ENCODE measurements at regions not wholly inside any gene's neighbourhood (a gene's known extent, or its start where the extent isn't known, plus 50 kb on each side); places are given as distances from the start of the nearest gene placed in this dataset.

DNA sequence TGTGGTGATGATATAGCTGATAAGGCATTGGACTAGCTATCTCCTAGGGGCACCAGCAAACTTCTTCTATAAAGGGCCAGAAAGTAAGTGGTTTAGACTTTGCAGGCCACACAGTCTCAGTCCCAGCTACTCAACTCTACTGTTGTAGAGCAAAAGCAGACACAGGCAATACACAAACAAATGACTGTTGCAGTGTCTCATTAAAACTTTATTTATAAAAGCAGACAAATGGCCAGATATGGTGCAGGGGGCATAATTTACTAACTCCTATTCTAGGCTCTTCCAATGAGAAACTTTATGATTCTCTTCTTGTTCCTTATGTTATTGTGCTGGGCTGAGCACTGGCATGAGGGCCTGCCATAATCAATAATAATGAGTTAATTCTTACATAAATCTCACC, 176.8 kb upstream of the POU3F1 start:
- Histone ChIP-seq H3K4me2 (ENCODE audit: low read length) (no peak overlapping the region), H3K27ac (ENCODE audit: low read depth, low read length, poor library complexity, severe bottlenecking) (no peak overlapping the region), H2AFZ (ENCODE audit: low read length) (no peak overlapping the region)

DNA sequence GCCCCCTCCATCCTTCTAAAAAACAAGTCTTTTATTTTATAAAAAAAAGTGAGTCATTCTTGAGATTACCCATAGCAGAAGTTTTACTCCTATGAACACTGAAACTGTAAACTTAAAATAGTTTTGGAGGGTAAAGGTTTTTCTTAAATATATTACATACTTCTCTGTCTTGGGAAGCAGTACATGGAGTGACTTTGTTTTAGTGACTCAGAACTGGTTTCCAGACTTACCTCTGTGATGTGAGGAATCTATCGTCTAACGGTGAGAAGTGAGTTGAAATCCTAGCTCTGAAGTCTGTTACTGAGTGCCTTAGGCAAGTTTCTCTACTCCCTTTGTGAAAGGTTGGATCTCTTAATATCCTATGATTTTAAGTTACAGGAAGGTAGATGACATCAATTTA, 176.3 kb upstream of the POU3F1 start:
- no peaks in the 10 kb centered on the region for H3K36me3 ChIP-seq (ENCODE audit: insufficient read depth, low read length)
- no peak overlapping the region for H3K9ac ChIP-seq (ENCODE audit: low read length)
- no peaks in the 10 kb centered on the region for H3K9me2 ChIP-seq (ENCODE audit: low read depth, low read length)
- H3K4me1 ChIP-seq (ENCODE audit: insufficient read depth, low read length, severe bottlenecking), result no peaks in the 10 kb centered on the region
- no peaks in the 10 kb centered on the region for H3F3A ChIP-seq (ENCODE audit: insufficient read depth, low read length)
- H3K79me2 ChIP-seq (ENCODE audit: insufficient read depth, low read length), result no peaks in the 10 kb centered on the region
- no peak overlapping the region for H2AFZ ChIP-seq (ENCODE audit: low read length)
- TF ChIP-seq EZH2 (IDR thresholded peaks at IDR 0.05; ENCODE audit: borderline replicate concordance, low read length), result no peak
- no peaks in the 10 kb centered on the region for H4K20me1 ChIP-seq (ENCODE audit: insufficient read depth, low read length)
- 0 out of 2 replicates have a peak, but pooled peaks cover 7% of the 10 kb centered on the region for H3K27me3 ChIP-seq (ENCODE audit: insufficient read depth, low read length)
- no peaks in the 10 kb centered on the region for H3K9me3 ChIP-seq (ENCODE audit: low read length)
- H3K4me2 ChIP-seq (ENCODE audit: low read length), result no peak overlapping the region
- H3K27ac ChIP-seq (ENCODE audit: low read depth, low read length, poor library complexity, severe bottlenecking), result no peak overlapping the region
- no peak overlapping the region for H3K4me3 ChIP-seq (ENCODE audit: low read depth, low read length, poor library complexity, severe bottlenecking)

More for the DNA sequence above, 176.8 kb upstream of the POU3F1 start:
- Histone ChIP-seq H3K79me2 (ENCODE audit: insufficient read depth, low read length) (no peaks in the 10 kb centered on the region), H3K9me3 (ENCODE audit: low read length) (no peaks in the 10 kb centered on the region), H4K20me1 (ENCODE audit: insufficient read depth, low read length) (no peaks in the 10 kb centered on the region), H3K4me1 (ENCODE audit: insufficient read depth, low read length, severe bottlenecking) (no peaks in the 10 kb centered on the region), H3K36me3 (ENCODE audit: insufficient read depth, low read length) (no peaks in the 10 kb centered on the region), H3K9me2 (ENCODE audit: low read depth, low read length) (no peaks in the 10 kb centered on the region), H3F3A (ENCODE audit: insufficient read depth, low read length) (no peaks in the 10 kb centered on the region), H3K4me3 (ENCODE audit: low read depth, low read length, poor library complexity, severe bottlenecking) (no peak overlapping the region), H3K9ac (ENCODE audit: low read length) (no peak overlapping the region), H3K27me3 (ENCODE audit: insufficient read depth, low read length) (0 out of 2 replicates have a peak, but pooled peaks cover 7% of the 10 kb centered on the region)
- no peak for TF ChIP-seq EZH2 (IDR thresholded peaks at IDR 0.05; ENCODE audit: borderline replicate concordance, low read length)
- TF ChIP-seq, protein P1, sequence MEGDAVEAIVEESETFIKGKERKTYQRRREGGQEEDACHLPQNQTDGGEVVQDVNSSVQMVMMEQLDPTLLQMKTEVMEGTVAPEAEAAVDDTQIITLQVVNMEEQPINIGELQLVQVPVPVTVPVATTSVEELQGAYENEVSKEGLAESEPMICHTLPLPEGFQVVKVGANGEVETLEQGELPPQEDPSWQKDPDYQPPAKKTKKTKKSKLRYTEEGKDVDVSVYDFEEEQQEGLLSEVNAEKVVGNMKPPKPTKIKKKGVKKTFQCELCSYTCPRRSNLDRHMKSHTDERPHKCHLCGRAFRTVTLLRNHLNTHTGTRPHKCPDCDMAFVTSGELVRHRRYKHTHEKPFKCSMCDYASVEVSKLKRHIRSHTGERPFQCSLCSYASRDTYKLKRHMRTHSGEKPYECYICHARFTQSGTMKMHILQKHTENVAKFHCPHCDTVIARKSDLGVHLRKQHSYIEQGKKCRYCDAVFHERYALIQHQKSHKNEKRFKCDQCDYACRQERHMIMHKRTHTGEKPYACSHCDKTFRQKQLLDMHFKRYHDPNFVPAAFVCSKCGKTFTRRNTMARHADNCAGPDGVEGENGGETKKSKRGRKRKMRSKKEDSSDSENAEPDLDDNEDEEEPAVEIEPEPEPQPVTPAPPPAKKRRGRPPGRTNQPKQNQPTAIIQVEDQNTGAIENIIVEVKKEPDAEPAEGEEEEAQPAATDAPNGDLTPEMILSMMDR (IDR thresholded peaks at IDR 0.05; ENCODE audit: low read length), result no peak

DNA sequence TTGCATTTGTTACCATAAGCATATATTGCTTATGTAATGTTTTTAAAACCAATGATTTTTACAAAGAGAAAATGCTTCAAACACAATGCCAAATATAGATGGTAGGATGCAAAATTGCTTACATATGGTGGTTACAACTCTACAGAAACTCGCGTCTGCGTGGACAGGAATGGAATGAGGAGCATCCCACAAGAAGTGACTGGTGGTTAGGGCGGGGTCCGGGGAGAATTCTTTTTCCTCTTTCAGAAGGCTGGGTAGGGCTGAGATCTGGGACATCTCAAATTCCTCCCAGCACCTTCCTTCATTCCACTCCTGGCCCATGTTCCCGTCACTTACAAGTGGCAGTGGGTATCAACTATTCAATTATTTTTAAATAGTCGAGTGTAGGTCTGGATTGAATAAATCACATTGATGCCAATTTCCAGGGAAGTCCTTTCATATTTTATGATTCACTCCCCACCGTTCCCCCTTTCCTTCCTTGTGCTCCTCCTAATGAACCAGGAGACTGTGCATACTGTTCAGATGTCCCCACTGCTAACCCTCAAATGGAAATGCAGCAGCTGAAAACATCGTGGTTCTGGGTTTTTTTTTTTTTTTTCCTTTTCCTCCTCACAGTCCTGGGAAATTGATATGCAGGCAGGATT, 174.5 kb upstream of the POU3F1 start:
- H3K9ac ChIP-seq (ENCODE audit: low read length), result no peak overlapping the region
- no peak for TF ChIP-seq EZH2 (IDR thresholded peaks at IDR 0.05; ENCODE audit: borderline replicate concordance, low read length)
- TF ChIP-seq, protein P1 (IDR thresholded peaks at IDR 0.05; ENCODE audit: low read length), result no peak
- H3K4me3 ChIP-seq (ENCODE audit: low read depth, low read length, poor library complexity, severe bottlenecking), result no peak overlapping the region
- H3K4me2 ChIP-seq (ENCODE audit: low read length), result no peak overlapping the region
- no peaks in the 10 kb centered on the region for H3F3A ChIP-seq (ENCODE audit: insufficient read depth, low read length)
- no peaks in the 10 kb centered on the region for H3K4me1 ChIP-seq (ENCODE audit: insufficient read depth, low read length, severe bottlenecking)
- H3K36me3 ChIP-seq (ENCODE audit: insufficient read depth, low read length), result no peaks in the 10 kb centered on the region
- H3K27me3 ChIP-seq (ENCODE audit: insufficient read depth, low read length), result 0 out of 2 replicates have a peak, but pooled peaks cover 7% of the 10 kb centered on the region
- no peaks in the 10 kb centered on the region for H3K9me2 ChIP-seq (ENCODE audit: low read depth, low read length)
- H3K79me2 ChIP-seq (ENCODE audit: insufficient read depth, low read length), result no peaks in the 10 kb centered on the region
- H2AFZ ChIP-seq (ENCODE audit: low read length), result no peak overlapping the region
- no peak overlapping the region for H3K27ac ChIP-seq (ENCODE audit: low read depth, low read length, poor library complexity, severe bottlenecking)
- H4K20me1 ChIP-seq (ENCODE audit: insufficient read depth, low read length), result no peaks in the 10 kb centered on the region
- no peaks in the 10 kb centered on the region for H3K9me3 ChIP-seq (ENCODE audit: low read length)

DNA sequence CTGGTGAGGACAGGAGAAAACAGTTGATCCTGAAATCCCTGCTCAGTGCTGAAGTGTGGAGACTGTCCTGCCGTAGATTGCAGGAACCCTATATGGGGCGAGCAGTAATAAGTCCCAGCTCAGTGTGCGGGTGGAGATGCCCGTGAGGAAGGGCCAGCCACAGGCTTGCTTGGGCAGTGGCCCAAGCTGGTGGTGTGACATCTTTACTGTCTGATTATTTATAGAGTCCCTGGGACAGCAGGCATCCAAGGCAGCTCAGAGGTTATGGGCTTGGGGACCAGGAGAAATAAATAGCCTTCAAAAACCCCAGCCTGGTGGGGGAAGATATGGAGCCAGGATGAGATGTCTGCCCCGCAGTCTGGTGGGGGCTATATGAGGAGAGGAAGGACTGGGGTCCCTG, 170.7 kb upstream of the POU3F1 start:
- no peaks in the 10 kb centered on the region for H3K9me3 ChIP-seq (ENCODE audit: low read length)
- no peaks in the 10 kb centered on the region for H4K20me1 ChIP-seq (ENCODE audit: insufficient read depth, low read length)
- no peak overlapping the region for H2AFZ ChIP-seq (ENCODE audit: low read length)
- H3K4me3 ChIP-seq (ENCODE audit: low read depth, low read length, poor library complexity, severe bottlenecking), result no peak overlapping the region
- H3K27me3 ChIP-seq (ENCODE audit: insufficient read depth, low read length), result 0 out of 2 replicates have a peak, but pooled peaks cover 10% of the 10 kb centered on the region
- no peak overlapping the region for H3K4me2 ChIP-seq (ENCODE audit: low read length)
- H3K36me3 ChIP-seq (ENCODE audit: insufficient read depth, low read length), result no peaks in the 10 kb centered on the region
- no peaks in the 10 kb centered on the region for H3F3A ChIP-seq (ENCODE audit: insufficient read depth, low read length)
- H3K9ac ChIP-seq (ENCODE audit: low read length), result no peak overlapping the region
- TF ChIP-seq EZH2 (IDR thresholded peaks at IDR 0.05; ENCODE audit: borderline replicate concordance, low read length), result no peak
- TF ChIP-seq, protein P1 (IDR thresholded peaks at IDR 0.05; ENCODE audit: low read length), result no peak
- no peaks in the 10 kb centered on the region for H3K4me1 ChIP-seq (ENCODE audit: insufficient read depth, low read length, severe bottlenecking)
- H3K79me2 ChIP-seq (ENCODE audit: insufficient read depth, low read length), result no peaks in the 10 kb centered on the region
- no peak overlapping the region for H3K27ac ChIP-seq (ENCODE audit: low read depth, low read length, poor library complexity, severe bottlenecking)
- no peaks in the 10 kb centered on the region for H3K9me2 ChIP-seq (ENCODE audit: low read depth, low read length)

All from OCI-LY1 (cell line).